MCF 10A (cell line): ENCODE measurements at regions not wholly inside any gene's neighbourhood (a gene's known extent, or its start where the extent isn't known, plus 50 kb on each side); places are given as distances from the start of the nearest gene placed in this dataset.
A peak's percentile ranks its signal among the peaks of the same experiment; 100 is the strongest.

Source experiments
- BruUV-seq: library from RNA; stranded (reverse); fragments of 400-500 nt; replicated peaks from 2 replicates; lab custom pipeline; 2021; lab: Mats Ljungman, UMichigan
- CTCF ChIA-PET: fragments of 300-600 bp; sonication (Branson Sonifier 250); formaldehyde crosslinking; extraction: SDS; loops from one replicate; lab custom pipeline; 2021; ENCODE audit warnings: antibody characterized with exemption, inconsistent platforms; lab: Yijun Ruan, JAX
- POLR2A ChIA-PET: fragments of 300-600, 350-650 bp; sonication (Branson Sonifier 250); formaldehyde crosslinking; extraction: SDS; loops from one replicate; lab custom pipeline; 2020; ENCODE audit warnings: antibody characterized with exemption, inconsistent platforms; lab: Yijun Ruan, JAX
- DNase-seq: peaks from one replicate; pipeline ENCODE4 v3.0.0-alpha.2; 2018; ENCODE audit not compliant: unreplicated experiment
- H3K27ac Mint-ChIP-seq: one replicate; pipeline ENCODE4 v1.8.0; 2022; ENCODE audit warnings: mild to moderate bottlenecking, low read depth, mixed read lengths; ENCODE audit not compliant: unreplicated experiment
- H3K27me3 Mint-ChIP-seq: one replicate; pipeline ENCODE4 v1.8.0; 2022; ENCODE audit warnings: mixed read lengths; ENCODE audit not compliant: insufficient read depth, unreplicated experiment
- H3K36me3 Mint-ChIP-seq: one replicate; pipeline ENCODE4 v1.8.0; 2022; ENCODE audit warnings: mild to moderate bottlenecking, moderate library complexity, mixed read lengths; ENCODE audit not compliant: insufficient read depth, unreplicated experiment
- H3K4me1 Mint-ChIP-seq: one replicate; pipeline ENCODE4 v1.8.0; 2022; ENCODE audit warnings: mixed read lengths; ENCODE audit not compliant: insufficient read depth, unreplicated experiment
- H3K4me3 Mint-ChIP-seq: one replicate; pipeline ENCODE4 v1.8.0; 2022; ENCODE audit warnings: mild to moderate bottlenecking, moderate library complexity, mixed read lengths; ENCODE audit not compliant: unreplicated experiment
- H3K9me3 Mint-ChIP-seq: one replicate; pipeline ENCODE4 v1.8.0; 2022; ENCODE audit warnings: mixed read lengths; ENCODE audit not compliant: unreplicated experiment
- CTCF ChIP-seq: fragments of 200-600 bp; IDR thresholded peaks from one replicate; pipeline ENCODE4 v1.8.0; 2022; ENCODE audit warnings: antibody characterized with exemption, mild to moderate bottlenecking; ENCODE audit not compliant: unreplicated experiment
- intact Hi-C: fragments of 100-400 bp; cut with micrococcal nuclease; formaldehyde crosslinking; loops from 2 replicates; pipeline ENCODE4 v1.14.1; 2022

DNA sequence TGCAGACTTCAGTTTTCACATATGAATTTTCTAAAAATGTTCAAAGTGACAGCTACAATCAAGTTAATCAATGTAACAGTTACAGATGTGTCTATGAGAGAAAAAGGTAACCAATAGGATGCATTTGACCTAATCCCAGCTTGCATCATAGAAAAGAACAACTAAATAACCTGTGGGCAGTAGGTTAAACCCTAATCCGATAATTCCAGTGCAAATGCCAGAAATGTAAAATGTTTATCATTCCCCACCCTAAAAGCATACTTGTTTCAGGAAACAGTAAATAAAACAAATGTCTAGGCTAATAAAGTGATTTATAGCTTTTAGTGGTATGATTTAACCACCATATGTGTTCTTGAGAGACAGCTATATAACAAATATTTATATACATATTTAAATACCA lies 592.6 kb downstream of the PRELID2 start:
- POLR2A ChIA-PET = no interaction called here
- no peaks in the 10 kb centered on the region for H3K27me3 Mint-ChIP-seq
- TF ChIP-seq CTCF = no peak
- no TSS peak for BruUV-seq
- no peaks in the 10 kb centered on the region for H3K36me3 Mint-ChIP-seq
- CTCF ChIA-PET = interaction anchor here (0.8 to 2.5 kb wide), 4 partner anchors 104 to 1038 kb away, joined by 3 to 8 read pairs (median 4); no protein-coding TSS in a partner anchor
- no peaks in the 10 kb centered on the region for H3K9me3 Mint-ChIP-seq
- no peak for DNase-seq
- intact Hi-C loops = loop anchor here (5.0 kb wide), 1 partner anchor 585 kb away; no protein-coding TSS in a partner anchor
- no peak overlapping the region for H3K4me3 Mint-ChIP-seq
- H3K27ac Mint-ChIP-seq = no peak overlapping the region
- peaks cover 43% of the 10 kb centered on the region for H3K4me1 Mint-ChIP-seq

DNA sequence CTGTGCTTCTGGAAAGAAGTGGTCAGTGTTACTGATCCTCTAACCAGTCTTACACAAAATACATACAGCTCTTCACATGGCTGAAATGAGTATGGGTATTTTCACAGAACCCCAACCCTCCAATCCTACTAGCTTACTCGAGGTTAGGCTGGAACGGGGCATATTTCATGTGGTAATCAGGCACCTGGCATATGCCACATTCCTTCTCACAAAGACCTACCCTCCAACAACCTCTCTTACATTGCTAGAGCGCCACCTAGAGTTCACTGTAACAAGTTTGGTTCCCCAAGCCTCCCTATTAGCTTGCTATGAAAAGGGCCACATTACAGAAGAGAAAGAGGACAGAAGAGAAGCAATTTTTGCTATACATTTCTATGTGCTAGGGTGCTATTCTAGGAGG lies 597.3 kb downstream of the PRELID2 start:
- POLR2A ChIA-PET = interaction anchor here (0.6 kb wide), 1 partner anchor 66 kb away, joined by 3 read pairs; no protein-coding TSS in a partner anchor
- TF ChIP-seq CTCF = peak; percentile 82
- Mint-ChIP-seq H3K4me3 (no peak overlapping the region), H3K27me3 (no peaks in the 10 kb centered on the region), H3K9me3 (no peaks in the 10 kb centered on the region), H3K27ac (no peak overlapping the region), H3K36me3 (no peaks in the 10 kb centered on the region), H3K4me1 (peaks cover 5% of the 10 kb centered on the region)
- intact Hi-C loops = loop anchor here (1.0 to 5.0 kb wide), 6 partner anchors 109 to 1033 kb away; no protein-coding TSS in a partner anchor
- no TSS peak for BruUV-seq
- DNase-seq = peak; percentile 90
- CTCF ChIA-PET = interaction anchor here (0.5 to 4.9 kb wide), 43 partner anchors 8 to 1047 kb away, joined by 3 to 50 read pairs (median 5); no protein-coding TSS in a partner anchor

- BruUV-seq = no TSS peak
- Mint-ChIP-seq H3K4me3 (no peak overlapping the region), H3K4me1 (peaks cover 5% of the 10 kb centered on the region), H3K9me3 (no peaks in the 10 kb centered on the region), H3K36me3 (no peaks in the 10 kb centered on the region), H3K27me3 (no peaks in the 10 kb centered on the region), H3K27ac (no peak overlapping the region)
- CTCF ChIA-PET = interaction anchor here (0.6 to 4.9 kb wide), 20 partner anchors 7 to 1661 kb away, joined by 3 to 50 read pairs (median 4); no protein-coding TSS in a partner anchor
- intact Hi-C loops = loop anchor here (5.0 kb wide), 1 partner anchor 110 kb away; no protein-coding TSS in a partner anchor
- no peak for DNase-seq
- TF ChIP-seq CTCF = no peak
- POLR2A ChIA-PET = interaction anchor here (0.6 to 0.7 kb wide), 2 partner anchors 39 to 66 kb away, joined by 3 to 4 read pairs; no protein-coding TSS in a partner anchor
Observed at GRCh38 chr5:145236983-145237382, 598.2 kb downstream of the PRELID2 start.

- Mint-ChIP-seq H3K36me3 (no peaks in the 10 kb centered on the region), H3K27me3 (no peaks in the 10 kb centered on the region), H3K9me3 (no peaks in the 10 kb centered on the region), H3K27ac (no peak overlapping the region), H3K4me1 (peaks cover 5% of the 10 kb centered on the region), H3K4me3 (no peak overlapping the region)
- peak; percentile 14 for DNase-seq
- intact Hi-C loops = loop anchor here (5.0 kb wide), 1 partner anchor 111 kb away; no protein-coding TSS in a partner anchor
- ChIA-PET CTCF (interaction anchor here (0.7 to 4.9 kb wide), 7 partner anchors 11 to 1660 kb away, joined by 3 to 50 read pairs (median 3); no protein-coding TSS in a partner anchor), POLR2A (interaction anchor here (0.7 to 1.0 kb wide), 2 partner anchors 10 to 819 kb away, joined by 3 read pairs; no protein-coding TSS in a partner anchor)
- no peak for TF ChIP-seq CTCF
- BruUV-seq = no TSS peak
Observed at GRCh38 chr5:145236127-145236526, 599.0 kb downstream of the PRELID2 start.
